ELR (cell line): ENCODE measurements at regions not wholly inside any gene's neighbourhood (a gene's known extent, or its start where the extent isn't known, plus 50 kb on each side); places are given as distances from the start of the nearest gene placed in this dataset.

ENCODE experiments used
- DNase-seq: peaks from one replicate; pipeline ENCODE4 v3.0.0-alpha.2; 2015; ENCODE audit warnings: low read depth

- DNase-seq: no peak
These were observed 52.0 kb upstream of the IRX6 start for GRCh38 chr16:55271945-55272513.

DNA sequence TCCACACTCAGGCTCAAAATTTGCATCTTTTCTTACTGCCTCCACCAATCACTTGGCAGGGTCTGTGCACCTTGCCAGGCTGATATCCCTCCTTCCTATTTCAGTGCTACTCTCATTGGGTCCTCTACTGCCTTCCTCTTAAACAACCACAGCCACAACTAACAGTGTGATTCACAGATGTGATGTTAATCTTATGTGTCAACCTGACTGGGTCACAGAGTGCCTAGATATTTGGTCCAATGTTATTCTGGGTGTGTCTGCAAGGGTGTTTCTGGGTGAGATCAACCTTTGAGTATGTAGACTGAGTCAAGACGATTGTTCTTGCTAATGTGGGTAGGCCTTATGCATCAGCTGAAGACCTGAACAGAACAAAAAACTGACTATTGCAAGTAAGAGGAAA lies 51.3 kb upstream of the IRX6 start:
- no peak for DNase-seq

- DNase-seq: no peak
These were observed 50.6 kb upstream of the IRX6 start for GRCh38 chr16:55273356-55273755.

DNA sequence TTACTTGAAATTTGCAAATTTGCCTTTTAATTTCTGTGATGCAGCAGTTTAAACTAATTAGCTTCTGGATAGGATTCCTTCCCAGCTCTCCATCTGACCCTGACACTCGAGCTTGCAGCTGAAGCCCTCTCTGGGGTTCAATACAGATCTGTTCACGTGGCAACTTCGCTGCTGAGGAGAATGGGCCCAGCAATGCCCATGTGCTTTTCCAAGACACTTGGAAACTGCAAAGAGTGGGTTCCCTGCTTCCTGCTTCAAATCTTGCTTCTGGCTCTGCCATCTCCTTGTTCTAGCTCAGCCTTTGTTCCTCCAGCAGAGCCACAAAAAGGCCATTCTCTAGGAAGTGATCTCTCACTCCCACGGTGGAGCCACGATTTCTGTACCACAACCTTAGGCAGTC lies 50.0 kb upstream of the IRX6 start:
- no peak for DNase-seq
